ENCODE measurements at regions not wholly inside any gene's neighbourhood (a gene's known extent, or its start where the extent isn't known, plus 50 kb on each side); places are given as distances from the start of the nearest gene placed in this dataset.

DNA sequence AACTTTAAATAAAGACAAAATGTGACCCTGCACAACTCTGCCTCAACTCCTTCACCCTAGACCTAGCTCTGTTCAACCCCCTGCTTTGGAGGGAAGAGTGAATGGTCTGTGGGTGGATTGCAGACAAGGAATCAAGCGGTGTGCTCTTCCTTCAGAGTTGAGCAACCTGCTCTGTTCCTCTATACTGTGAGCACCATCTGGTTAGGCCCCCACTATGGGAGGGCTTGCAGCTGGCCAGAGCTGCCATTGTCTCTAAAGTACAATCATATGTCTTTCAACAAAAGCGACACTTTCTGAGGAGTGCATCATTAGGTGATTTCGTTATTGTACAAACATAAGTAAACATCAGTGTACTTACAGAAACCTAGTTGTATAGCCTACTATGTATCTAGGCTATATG lies 406.1 kb upstream of the MARCKS start:
- TF ChIP-seq, protein P1, sequence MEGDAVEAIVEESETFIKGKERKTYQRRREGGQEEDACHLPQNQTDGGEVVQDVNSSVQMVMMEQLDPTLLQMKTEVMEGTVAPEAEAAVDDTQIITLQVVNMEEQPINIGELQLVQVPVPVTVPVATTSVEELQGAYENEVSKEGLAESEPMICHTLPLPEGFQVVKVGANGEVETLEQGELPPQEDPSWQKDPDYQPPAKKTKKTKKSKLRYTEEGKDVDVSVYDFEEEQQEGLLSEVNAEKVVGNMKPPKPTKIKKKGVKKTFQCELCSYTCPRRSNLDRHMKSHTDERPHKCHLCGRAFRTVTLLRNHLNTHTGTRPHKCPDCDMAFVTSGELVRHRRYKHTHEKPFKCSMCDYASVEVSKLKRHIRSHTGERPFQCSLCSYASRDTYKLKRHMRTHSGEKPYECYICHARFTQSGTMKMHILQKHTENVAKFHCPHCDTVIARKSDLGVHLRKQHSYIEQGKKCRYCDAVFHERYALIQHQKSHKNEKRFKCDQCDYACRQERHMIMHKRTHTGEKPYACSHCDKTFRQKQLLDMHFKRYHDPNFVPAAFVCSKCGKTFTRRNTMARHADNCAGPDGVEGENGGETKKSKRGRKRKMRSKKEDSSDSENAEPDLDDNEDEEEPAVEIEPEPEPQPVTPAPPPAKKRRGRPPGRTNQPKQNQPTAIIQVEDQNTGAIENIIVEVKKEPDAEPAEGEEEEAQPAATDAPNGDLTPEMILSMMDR (IDR thresholded peaks at IDR 0.05): no peak
- DNase-seq: no peak
- no peaks in the 10 kb centered on the region for H3K4me1 ChIP-seq
- H3K27ac ChIP-seq: no peak overlapping the region
- no peaks in the 10 kb centered on the region for H3K9me3 ChIP-seq
- no peak overlapping the region for H3K4me3 ChIP-seq
- intact Hi-C loops (cut with DNase I): no loop called here
- no peaks in the 10 kb centered on the region for H3K27me3 ChIP-seq
- no peaks in the 10 kb centered on the region for H3K36me3 ChIP-seq
- no peak overlapping the region for H3K9ac ChIP-seq (ENCODE audit: low read depth in 2 of 2, low read length in 2 of 2)

DNA sequence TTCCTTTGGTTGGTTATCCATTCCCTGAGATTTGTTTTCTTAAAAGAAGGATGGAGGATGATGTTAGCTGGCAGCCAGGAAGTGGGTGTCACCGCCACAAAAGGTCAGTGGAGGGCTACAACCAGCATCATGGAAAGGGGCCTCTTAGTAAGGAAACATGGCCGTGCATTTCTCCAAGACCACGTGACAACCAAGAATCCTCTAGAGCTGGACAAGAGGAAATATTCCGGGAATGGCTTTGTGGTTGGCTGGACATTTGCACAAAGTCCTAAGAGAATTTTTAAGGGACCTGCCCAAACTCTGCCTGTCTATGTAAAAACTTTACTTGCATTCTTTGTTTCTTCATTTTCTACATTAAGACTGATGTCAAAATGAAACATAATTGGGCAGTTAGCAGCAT lies 399.9 kb upstream of the MARCKS start:
- no peaks in the 10 kb centered on the region for H3K27me3 ChIP-seq
- DNase-seq: no peak
- intact Hi-C loops (cut with DNase I): no loop called here
- H3K4me1 ChIP-seq: no peaks in the 10 kb centered on the region
- TF ChIP-seq, protein P1 (IDR thresholded peaks at IDR 0.05): no peak
- no peak overlapping the region for H3K4me3 ChIP-seq
- no peak overlapping the region for H3K9ac ChIP-seq (ENCODE audit: low read depth in 2 of 2, low read length in 2 of 2)
- H3K36me3 ChIP-seq: no peaks in the 10 kb centered on the region
- no peaks in the 10 kb centered on the region for H3K9me3 ChIP-seq
- H3K27ac ChIP-seq: no peak overlapping the region

DNA sequence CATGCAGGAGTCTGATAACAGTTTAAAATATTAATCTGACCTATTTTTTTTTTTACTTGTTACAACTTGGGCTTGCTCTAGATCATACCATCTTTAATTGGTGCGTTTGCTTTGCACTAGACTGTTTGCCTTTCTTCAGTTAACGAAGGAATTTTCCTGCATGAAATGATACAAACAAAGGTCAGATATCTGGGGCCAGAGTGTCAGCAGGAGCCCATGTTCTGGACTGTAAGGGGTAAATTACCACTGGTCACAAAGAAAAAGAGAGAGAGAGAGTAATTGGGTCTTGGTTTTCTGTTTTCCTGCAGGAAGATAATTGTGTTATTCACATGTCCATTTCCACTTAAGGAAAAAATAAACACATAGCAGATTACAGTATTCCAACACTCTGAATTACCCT lies 399.4 kb upstream of the MARCKS start:
- H3K9ac ChIP-seq (ENCODE audit: low read depth in 2 of 2, low read length in 2 of 2): no peak overlapping the region
- no peak overlapping the region for H3K4me3 ChIP-seq
- no peaks in the 10 kb centered on the region for H3K9me3 ChIP-seq
- H3K27me3 ChIP-seq: no peaks in the 10 kb centered on the region
- DNase-seq: no peak
- no peaks in the 10 kb centered on the region for H3K4me1 ChIP-seq
- TF ChIP-seq, protein P1 (IDR thresholded peaks at IDR 0.05): no peak
- no peaks in the 10 kb centered on the region for H3K36me3 ChIP-seq
- H3K27ac ChIP-seq: no peak overlapping the region
- intact Hi-C loops (cut with DNase I): no loop called here

DNA sequence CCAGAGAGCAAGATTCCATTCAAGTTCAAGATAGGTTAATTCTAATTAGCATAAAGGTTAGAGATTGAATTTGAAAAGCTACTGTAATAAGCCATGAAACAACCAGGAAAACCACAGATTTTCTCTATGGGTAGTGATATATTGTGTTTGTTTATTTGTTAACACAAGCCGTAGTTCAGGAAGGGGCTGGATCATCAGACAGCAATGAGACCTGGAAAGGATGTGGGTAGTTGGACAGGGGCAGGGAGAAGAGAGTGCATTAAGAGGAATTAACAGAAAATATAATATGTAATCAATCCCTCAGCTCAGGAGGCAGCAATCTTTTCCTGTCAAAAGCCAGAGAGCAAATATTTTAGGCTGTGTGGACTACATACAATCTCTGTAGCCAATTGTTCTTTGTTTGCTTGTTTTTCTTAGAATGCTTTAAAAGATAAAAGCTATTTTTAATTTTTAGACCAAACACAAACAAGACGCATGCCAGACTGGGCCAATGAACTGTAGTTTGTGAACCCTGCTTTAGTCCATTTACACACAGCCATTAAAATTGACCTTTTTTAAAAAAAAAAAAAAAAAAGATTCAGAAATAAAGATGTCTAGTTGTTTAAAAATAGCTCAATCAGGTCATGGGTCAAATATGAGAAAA lies 398.7 kb upstream of the MARCKS start:
- Histone ChIP-seq H3K9ac (ENCODE audit: low read depth in 2 of 2, low read length in 2 of 2) (no peak overlapping the region), H3K27ac (no peak overlapping the region), H3K4me3 (no peak overlapping the region), H3K27me3 (no peaks in the 10 kb centered on the region), H3K36me3 (no peaks in the 10 kb centered on the region), H3K4me1 (no peaks in the 10 kb centered on the region), H3K9me3 (no peaks in the 10 kb centered on the region)
- DNase-seq: no peak
- intact Hi-C loops (cut with DNase I): no loop called here
- TF ChIP-seq, protein P1 (IDR thresholded peaks at IDR 0.05): no peak

DNA sequence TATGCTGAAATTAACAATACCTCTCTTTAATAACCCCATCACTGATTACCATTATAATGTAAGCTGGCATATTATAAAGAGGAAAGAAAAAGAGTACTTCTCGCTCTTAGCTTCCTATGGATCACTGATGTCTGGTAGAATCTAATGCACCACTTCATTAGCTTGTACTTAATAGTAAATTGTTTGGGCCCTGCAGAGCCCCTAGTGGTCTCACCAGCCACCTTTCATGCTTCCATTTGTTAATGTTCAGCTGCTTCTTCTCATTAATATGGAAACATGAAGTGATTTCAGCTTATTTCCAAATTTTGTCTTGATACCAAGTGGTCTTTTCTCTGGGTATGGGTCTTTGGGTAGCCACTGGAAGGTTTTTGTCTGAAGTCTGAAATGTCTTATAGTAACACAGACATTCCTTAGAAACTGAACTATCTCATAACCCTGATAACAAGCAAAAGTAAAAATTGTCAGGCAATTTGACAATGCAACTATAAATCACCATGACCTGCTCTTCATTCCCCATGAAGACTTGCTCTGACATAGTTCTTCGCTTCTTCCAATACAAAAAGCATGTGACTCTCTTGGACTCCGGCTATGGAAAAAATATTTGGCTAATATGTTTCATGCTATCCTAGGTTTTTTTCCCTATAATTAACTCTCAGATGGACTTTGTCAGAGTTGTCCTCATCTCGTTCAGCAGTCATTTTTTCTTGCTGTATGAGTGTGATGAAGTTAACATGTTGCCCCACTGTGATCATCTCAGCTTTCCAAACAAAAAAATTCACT lies 395.8 kb upstream of the MARCKS start:
- Histone ChIP-seq H3K4me1 (no peaks in the 10 kb centered on the region), H3K9ac (ENCODE audit: low read depth in 2 of 2, low read length in 2 of 2) (no peak overlapping the region), H3K4me3 (no peak overlapping the region), H3K27me3 (no peaks in the 10 kb centered on the region), H3K9me3 (no peaks in the 10 kb centered on the region), H3K36me3 (no peaks in the 10 kb centered on the region), H3K27ac (no peak overlapping the region)
- intact Hi-C loops (cut with DNase I): no loop called here
- DNase-seq: no peak
- TF ChIP-seq, protein P1 (IDR thresholded peaks at IDR 0.05): no peak
